Kidney epithelial cell (primary cell): ENCODE measurements at regions not wholly inside any gene's neighbourhood (a gene's known extent, or its start where the extent isn't known, plus 50 kb on each side); places are given as distances from the start of the nearest gene placed in this dataset.

Experiments used
- DNase-seq: peaks from one replicate; pipeline ENCODE4 v3.0.0-alpha.2; 2010; ENCODE audit warnings: low read depth
- H3K27me3 ChIP-seq: 2 replicates; pipeline ENCODE4 v1.6.0; 2011; ENCODE audit warnings: low read length; ENCODE audit not compliant: control insufficient read depth, insufficient read depth
- H3K36me3 ChIP-seq: 2 replicates; pipeline ENCODE4 v1.5.1; 2011; ENCODE audit warnings: low read length; ENCODE audit not compliant: control insufficient read depth, insufficient read depth
- H3K4me3 ChIP-seq: 2 replicates; pipeline ENCODE4 v1.5.1; 2011; ENCODE audit warnings: low read depth, mild to moderate bottlenecking, control low read depth, low read length
- CTCF ChIP-seq: IDR thresholded peaks from 2 replicates; pipeline ENCODE4 v1.5.1; 2011; ENCODE audit warnings: mild to moderate bottlenecking, moderate library complexity, low read length, control low read depth, inconsistent platforms; ENCODE audit not compliant: insufficient read depth, poor library complexity, severe bottlenecking

DNA sequence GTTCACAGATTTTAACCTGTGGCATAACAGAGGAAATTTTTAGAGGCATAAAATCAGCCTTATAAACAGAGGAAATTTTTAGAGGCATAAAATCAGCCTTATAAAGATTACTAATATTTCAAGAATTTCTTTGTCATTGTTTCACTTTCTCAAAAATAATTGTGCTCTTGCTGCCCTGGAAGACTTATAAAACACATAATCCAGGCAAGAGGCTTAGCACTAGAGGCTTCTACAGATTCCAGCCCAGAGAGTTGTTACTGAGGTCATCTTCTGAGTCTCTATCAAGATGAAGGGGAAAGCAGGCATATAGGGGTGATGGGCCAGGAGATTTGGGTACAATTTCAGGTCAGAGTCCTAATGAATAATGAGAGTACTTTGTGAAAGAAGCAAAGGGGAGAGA lies 85.7 kb downstream of the RFPL4B start:
- H3K36me3 ChIP-seq: no peaks in the 10 kb centered on the region
- H3K27me3 ChIP-seq: no peaks in the 10 kb centered on the region
- H3K4me3 ChIP-seq: no peak overlapping the region
- no peak for TF ChIP-seq CTCF
- no peak for DNase-seq

DNA sequence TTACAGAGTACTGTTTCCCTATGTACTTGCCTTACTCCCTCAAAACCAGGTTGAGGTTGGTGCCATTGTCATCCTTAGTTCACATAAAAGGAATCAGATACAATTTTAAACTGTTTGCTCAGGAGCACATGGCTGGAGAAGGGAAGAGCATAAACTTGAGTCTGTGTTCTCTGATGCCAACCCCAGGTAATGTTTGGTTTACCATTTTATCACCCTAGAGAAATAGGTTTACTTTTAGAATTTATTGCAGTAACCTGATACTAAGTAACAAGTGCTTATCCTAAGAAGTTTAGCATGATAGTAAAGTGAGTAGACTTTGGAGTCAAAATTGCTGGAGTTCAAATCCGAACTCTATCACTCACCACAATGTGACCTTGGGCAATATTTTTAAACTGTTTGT lies 86.3 kb downstream of the RFPL4B start:
- Histone ChIP-seq H3K36me3 (no peaks in the 10 kb centered on the region), H3K27me3 (no peaks in the 10 kb centered on the region), H3K4me3 (no peak overlapping the region)
- no peak for DNase-seq
- TF ChIP-seq CTCF: no peak

DNA sequence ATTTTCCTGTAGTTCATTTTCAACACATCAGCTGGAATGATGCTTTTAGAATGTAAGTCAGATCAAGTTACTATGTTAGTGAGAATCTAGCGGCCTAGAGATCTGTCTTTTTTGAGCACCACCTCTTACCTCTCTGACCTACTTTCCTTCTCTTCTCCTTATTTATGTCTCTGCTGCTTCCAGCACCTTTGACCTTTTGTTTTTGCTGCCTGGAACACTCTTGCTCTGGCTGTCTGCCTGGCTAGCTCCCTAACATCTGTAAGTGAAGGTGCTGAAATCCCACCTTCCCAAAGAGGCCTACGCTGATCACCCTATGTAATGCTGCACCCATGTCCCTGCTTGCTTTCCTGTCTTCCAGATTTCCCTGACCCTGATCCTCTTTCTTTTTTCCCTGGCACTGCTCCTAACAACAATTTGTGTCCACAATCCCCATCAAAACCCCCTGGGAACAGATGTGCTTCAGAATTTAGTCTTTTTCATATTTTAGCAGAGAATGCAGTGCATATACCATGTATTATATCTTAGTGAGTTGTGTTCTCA lies 87.8 kb downstream of the RFPL4B start:
- Histone ChIP-seq H3K36me3 (no peaks in the 10 kb centered on the region), H3K4me3 (no peak overlapping the region), H3K27me3 (no peaks in the 10 kb centered on the region)
- TF ChIP-seq CTCF: no peak
- DNase-seq: no peak

DNA sequence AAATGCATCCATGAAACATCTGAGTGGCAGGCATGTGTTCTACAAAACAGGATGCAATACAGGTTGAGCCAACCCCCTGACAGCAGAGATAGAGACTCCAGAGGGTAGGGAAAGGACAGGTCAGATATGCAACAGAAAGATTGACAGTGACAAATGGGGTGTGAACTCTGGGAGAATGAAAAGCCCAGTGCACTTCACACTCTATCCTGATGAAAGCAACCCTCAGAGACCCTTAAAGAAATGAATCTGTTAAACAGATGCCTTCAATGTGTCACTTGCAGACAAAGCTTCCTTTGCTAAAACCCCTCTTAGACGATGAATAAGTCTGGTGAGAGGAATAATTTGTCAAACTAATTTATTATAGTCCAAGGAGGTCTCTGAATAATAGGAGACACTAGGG lies 89.9 kb downstream of the RFPL4B start:
- TF ChIP-seq CTCF: no peak
- Histone ChIP-seq H3K4me3 (no peak overlapping the region), H3K36me3 (no peaks in the 10 kb centered on the region), H3K27me3 (no peaks in the 10 kb centered on the region)
- DNase-seq: no peak

DNA sequence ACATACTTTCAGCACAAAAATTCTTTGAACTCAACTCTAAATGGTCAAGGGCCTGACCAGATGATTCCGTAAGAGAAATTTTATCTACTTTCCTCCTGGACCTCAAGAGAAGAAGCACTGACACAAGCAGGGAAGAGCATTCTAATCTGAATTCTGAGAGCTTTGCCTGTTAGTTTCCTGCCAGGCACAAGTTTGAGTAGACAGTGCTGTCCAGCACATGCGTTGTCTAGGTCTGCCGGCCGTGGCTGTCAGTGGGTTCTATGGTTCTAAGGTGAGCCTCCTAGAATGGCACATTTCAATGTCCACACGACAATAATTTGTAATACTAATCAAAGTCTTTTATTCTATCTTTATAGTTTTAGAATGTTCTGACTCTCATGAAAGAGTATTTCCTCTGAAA lies 91.9 kb downstream of the RFPL4B start:
- TF ChIP-seq CTCF: no peak
- Histone ChIP-seq H3K4me3 (no peak overlapping the region), H3K36me3 (no peaks in the 10 kb centered on the region), H3K27me3 (no peaks in the 10 kb centered on the region)
- no peak for DNase-seq

- DNase-seq: no peak
- TF ChIP-seq CTCF: no peak
- Histone ChIP-seq H3K27me3 (no peaks in the 10 kb centered on the region), H3K36me3 (no peaks in the 10 kb centered on the region), H3K4me3 (no peak overlapping the region)
Measured at GRCh38 chr6:112439432-112439831, 92.3 kb downstream of the RFPL4B start.
